ENCODE measurements at regions not wholly inside any gene's neighbourhood (a gene's known extent, or its start where the extent isn't known, plus 50 kb on each side); places are given as distances from the start of the nearest gene placed in this dataset.

GRCh38 chr11:39345834-39346442 lies 2113.5 kb downstream of the LRRC4C start:
- CTCF ChIA-PET, result no interaction called here
- no peak overlapping the region for H3K4me2 ChIP-seq (ENCODE audit: low read length)

More at GRCh38 chr11:39345834-39346442, 2113.5 kb downstream of the LRRC4C start:
- DNase-seq (ENCODE audit: low read depth, low spot score), result no peak
- Histone ChIP-seq H3K79me2 (ENCODE audit: insufficient read depth, low read length) (no peaks in the 10 kb centered on the region), H3K36me3 (ENCODE audit: control insufficient read depth in 1 of 2, insufficient read depth in 2 of 2, low read length in 2 of 2) (no peaks in the 10 kb centered on the region), H4K20me1 (ENCODE audit: insufficient read depth) (no peaks in the 10 kb centered on the region), H3K9me3 (ENCODE audit: control insufficient read depth in 1 of 2, insufficient read depth in 1 of 2, low read depth in 1 of 2, low read length in 2 of 2) (peaks cover 0 to 21% of the 10 kb centered on the region in 2 experiments; a peak in 2 of 4 replicates), H2AFZ (ENCODE audit: low read depth, low read length, poor library complexity, severe bottlenecking) (no peak overlapping the region), H3K9me2 (ENCODE audit: insufficient read depth) (no peaks in the 10 kb centered on the region), H3K9ac (ENCODE audit: low read length) (no peak overlapping the region), H3K27me3 (ENCODE audit: insufficient read depth, low read length) (no peaks in the 10 kb centered on the region), H3K4me1 (ENCODE audit: control insufficient read depth in 1 of 2, insufficient read depth in 2 of 2, low read length in 2 of 2) (no peaks in the 10 kb centered on the region), H3K4me3 (replicated peaks in 1 of 2; ENCODE audit: low read depth in 1 of 2, low read length in 2 of 2) (no peak overlapping the region), H3K27ac (ENCODE audit: low read depth, low read length) (no peak overlapping the region)
- RAD21 ChIA-PET (ENCODE audit: low non-redundant PET in 1 of 2, low total read pairs in 2 of 2, uncharacterized antibody in 2 of 2, unreplicated experiment in 2 of 2), result no interaction called here
- POLR2A ChIA-PET, result no interaction called here
- ATAC-seq, result no peak
- intact Hi-C loops (cut with micrococcal nuclease), result no loop called here
- BruUV-seq (replicated peaks), result no TSS peak
- TF ChIP-seq ELF1 (IDR thresholded peaks at IDR 0.05; ENCODE audit: borderline replicate concordance, low read depth) (no peak), CTCF (IDR thresholded peaks at IDR 0.05 in 2 of 3, conservative IDR thresholded peaks at IDR 0.05 in 1 of 3; ENCODE audit: borderline replicate concordance in 1 of 3, insufficient read depth in 1 of 3, low read depth in 2 of 3, low read length in 2 of 3) (no peak), SIN3A (IDR thresholded peaks at IDR 0.05; ENCODE audit: low read depth) (no peak), ZFX (IDR thresholded peaks at IDR 0.05) (no peak), CBX3 (IDR thresholded peaks at IDR 0.05; ENCODE audit: low read depth) (no peak), EZH2 (IDR thresholded peaks at IDR 0.05) (no peak), ZNF274 (IDR thresholded peaks at IDR 0.05; ENCODE audit: low read depth, low read length) (no peak), YY1 (IDR thresholded peaks at IDR 0.05; ENCODE audit: extremely low read depth, insufficient replicate concordance, low read depth, low read length) (no peak), ATF3 (IDR thresholded peaks at IDR 0.05) (no peak), EGR1 (IDR thresholded peaks at IDR 0.05; ENCODE audit: low read depth) (no peak), TCF7L2 (IDR thresholded peaks at IDR 0.05; ENCODE audit: borderline replicate concordance, extremely low read depth, insufficient read depth, insufficient read length) (no peak), SP1 (IDR thresholded peaks at IDR 0.05; ENCODE audit: low read depth) (no peak), FOSL1 (IDR thresholded peaks at IDR 0.05; ENCODE audit: low read depth) (no peak), SRF (IDR thresholded peaks at IDR 0.05; ENCODE audit: low read depth) (no peak), EZH2phosphoT487 (IDR thresholded peaks at IDR 0.05; ENCODE audit: borderline replicate concordance) (no peak), REST (IDR thresholded peaks at IDR 0.05; ENCODE audit: low read depth) (no peak), RAD21 (IDR thresholded peaks at IDR 0.05; ENCODE audit: low read depth) (no peak), JUND (IDR thresholded peaks at IDR 0.05) (no peak)
